ENCODE measurements at regions not wholly inside any gene's neighbourhood (a gene's known extent, or its start where the extent isn't known, plus 50 kb on each side); places are given as distances from the start of the nearest gene placed in this dataset.
A peak's percentile ranks its signal among the peaks of the same experiment; 100 is the strongest.

- H3K27ac ChIP-seq, result peak overlapping the region; percentile 82
- H3K4me3 ChIP-seq, result peak overlapping the region; percentile 25; the same call in 1 of the 2 replicates
- no peaks in the 10 kb centered on the region for H3K36me3 ChIP-seq (ENCODE audit: low read depth)
- peak; percentile 96 for DNase-seq
- H3K9me3 ChIP-seq (ENCODE audit: low read depth), result no peaks in the 10 kb centered on the region
- in situ Hi-C loops (cut with MboI), result no loop called here
- H3K27me3 ChIP-seq (replicated peaks; ENCODE audit: insufficient read depth), result no peaks in the 10 kb centered on the region
- H3K4me2 ChIP-seq (ENCODE audit: unreplicated experiment), result peak overlapping the region; percentile 38
- peaks cover 44% of the 10 kb centered on the region for H3F3A ChIP-seq (ENCODE audit: insufficient read depth)
- TF ChIP-seq EZH2 (IDR thresholded peaks at IDR 0.05; ENCODE audit: insufficient read depth, poor library complexity, severe bottlenecking), result no peak
- TF ChIP-seq EZH2phosphoT487 (IDR thresholded peaks at IDR 0.05; ENCODE audit: insufficient read depth, low read depth), result no peak
- H2AFZ ChIP-seq, result no peak overlapping the region
- 2 to 4% methylated on average over 3 of the region's 3 CpGs for WGBS, 2 experiments (ENCODE audit: low coverage in 1 of 2, low lambda C conversion rate in 2 of 2, missing lambda C conversion rate in 2 of 2)
- H3K9ac ChIP-seq, result peak overlapping the region; percentile 41; the same call in 1 of the 2 replicates
- H3K9me2 ChIP-seq (ENCODE audit: insufficient read depth), result no peaks in the 10 kb centered on the region
- H3K4me1 ChIP-seq (ENCODE audit: insufficient read depth), result peaks cover 35% of the 10 kb centered on the region
- no peaks in the 10 kb centered on the region for H4K20me1 ChIP-seq (ENCODE audit: insufficient read depth)
- H3K79me2 ChIP-seq (ENCODE audit: insufficient read depth), result no peaks in the 10 kb centered on the region
Measured at GRCh38 chr21:35197992-35198431, 148.9 kb upstream of the RUNX1 start.

- TF ChIP-seq EZH2 (IDR thresholded peaks at IDR 0.05; ENCODE audit: insufficient read depth, poor library complexity, severe bottlenecking) (no peak), EZH2phosphoT487 (IDR thresholded peaks at IDR 0.05; ENCODE audit: insufficient read depth, low read depth) (no peak)
- H3K9me2 ChIP-seq (ENCODE audit: insufficient read depth), result no peaks in the 10 kb centered on the region
- peak overlapping the region; percentile 82 for H3K27ac ChIP-seq
- no peaks in the 10 kb centered on the region for H3K27me3 ChIP-seq (replicated peaks; ENCODE audit: insufficient read depth)
- no peak overlapping the region for H3K9ac ChIP-seq
- peak overlapping the region; percentile 38 for H3K4me2 ChIP-seq (ENCODE audit: unreplicated experiment)
- 77 to 81% methylated on average over 4 of the region's 4 CpGs for WGBS, 2 experiments (ENCODE audit: low coverage in 1 of 2, low lambda C conversion rate in 2 of 2, missing lambda C conversion rate in 2 of 2)
- peaks cover 27% of the 10 kb centered on the region for H3K4me1 ChIP-seq (ENCODE audit: insufficient read depth)
- no peaks in the 10 kb centered on the region for H3K36me3 ChIP-seq (ENCODE audit: low read depth)
- no peaks in the 10 kb centered on the region for H3K9me3 ChIP-seq (ENCODE audit: low read depth)
- H3F3A ChIP-seq (ENCODE audit: insufficient read depth), result peaks cover 36% of the 10 kb centered on the region
- H3K4me3 ChIP-seq, result no peak overlapping the region
- H4K20me1 ChIP-seq (ENCODE audit: insufficient read depth), result no peaks in the 10 kb centered on the region
- no peaks in the 10 kb centered on the region for H3K79me2 ChIP-seq (ENCODE audit: insufficient read depth)
- peak; percentile 47 for DNase-seq
- no peak overlapping the region for H2AFZ ChIP-seq
- in situ Hi-C loops (cut with MboI), result no loop called here
Measured at GRCh38 chr21:35197191-35197590, 148.1 kb upstream of the RUNX1 start.

- H3K36me3 ChIP-seq (ENCODE audit: low read depth), result no peaks in the 10 kb centered on the region
- H2AFZ ChIP-seq, result no peak overlapping the region
- peaks cover 30% of the 10 kb centered on the region for H3F3A ChIP-seq (ENCODE audit: insufficient read depth)
- WGBS, 2 experiments (ENCODE audit: low coverage in 1 of 2, low lambda C conversion rate in 2 of 2, missing lambda C conversion rate in 2 of 2), result 82 to 88% methylated on average over 5 of the region's 5 CpGs
- H3K9ac ChIP-seq, result no peak overlapping the region
- no peak overlapping the region for H3K4me2 ChIP-seq (ENCODE audit: unreplicated experiment)
- no peak overlapping the region for H3K4me3 ChIP-seq
- H3K79me2 ChIP-seq (ENCODE audit: insufficient read depth), result no peaks in the 10 kb centered on the region
- no peaks in the 10 kb centered on the region for H3K9me2 ChIP-seq (ENCODE audit: insufficient read depth)
- no peaks in the 10 kb centered on the region for H4K20me1 ChIP-seq (ENCODE audit: insufficient read depth)
- no peak for DNase-seq
- no peaks in the 10 kb centered on the region for H3K9me3 ChIP-seq (ENCODE audit: low read depth)
- H3K4me1 ChIP-seq (ENCODE audit: insufficient read depth), result peaks cover 22% of the 10 kb centered on the region
- no peak for TF ChIP-seq EZH2phosphoT487 (IDR thresholded peaks at IDR 0.05; ENCODE audit: insufficient read depth, low read depth)
- no peak for TF ChIP-seq EZH2 (IDR thresholded peaks at IDR 0.05; ENCODE audit: insufficient read depth, poor library complexity, severe bottlenecking)
- H3K27me3 ChIP-seq (replicated peaks; ENCODE audit: insufficient read depth), result no peaks in the 10 kb centered on the region
- in situ Hi-C loops (cut with MboI), result no loop called here
- H3K27ac ChIP-seq, result no peak overlapping the region
Measured at GRCh38 chr21:35196128-35196527, 147.0 kb upstream of the RUNX1 start.

GRCh38 chr21:35195232-35195631, 146.1 kb upstream of the RUNX1 start:
- Histone ChIP-seq H3K79me2 (ENCODE audit: insufficient read depth) (no peaks in the 10 kb centered on the region), H3K27ac (no peak overlapping the region), H3K4me1 (ENCODE audit: insufficient read depth) (peaks cover 31% of the 10 kb centered on the region), H3F3A (ENCODE audit: insufficient read depth) (peaks cover 39% of the 10 kb centered on the region), H3K9me3 (ENCODE audit: low read depth) (no peaks in the 10 kb centered on the region), H3K4me3 (no peak overlapping the region), H3K36me3 (ENCODE audit: low read depth) (no peaks in the 10 kb centered on the region), H2AFZ (no peak overlapping the region), H3K27me3 (replicated peaks; ENCODE audit: insufficient read depth) (no peaks in the 10 kb centered on the region), H4K20me1 (ENCODE audit: insufficient read depth) (no peaks in the 10 kb centered on the region), H3K4me2 (ENCODE audit: unreplicated experiment) (no peak overlapping the region), H3K9ac (no peak overlapping the region), H3K9me2 (ENCODE audit: insufficient read depth) (no peaks in the 10 kb centered on the region)
- WGBS, 2 experiments (ENCODE audit: low coverage in 1 of 2, low lambda C conversion rate in 2 of 2, missing lambda C conversion rate in 2 of 2), result 48 to 63% methylated on average over 1 of the region's 1 CpG
- in situ Hi-C loops (cut with MboI), result no loop called here
- peak; percentile 42 for DNase-seq
- TF ChIP-seq EZH2 (IDR thresholded peaks at IDR 0.05; ENCODE audit: insufficient read depth, poor library complexity, severe bottlenecking), result no peak
- no peak for TF ChIP-seq EZH2phosphoT487 (IDR thresholded peaks at IDR 0.05; ENCODE audit: insufficient read depth, low read depth)

- H3K4me2 ChIP-seq (ENCODE audit: unreplicated experiment), result no peak overlapping the region
- no peak overlapping the region for H3K4me3 ChIP-seq
- no peaks in the 10 kb centered on the region for H3K36me3 ChIP-seq (ENCODE audit: low read depth)
- H3K79me2 ChIP-seq (ENCODE audit: insufficient read depth), result no peaks in the 10 kb centered on the region
- H3K9ac ChIP-seq, result no peak overlapping the region
- H3F3A ChIP-seq (ENCODE audit: insufficient read depth), result peaks cover 27% of the 10 kb centered on the region
- TF ChIP-seq EZH2phosphoT487 (IDR thresholded peaks at IDR 0.05; ENCODE audit: insufficient read depth, low read depth) (no peak), EZH2 (IDR thresholded peaks at IDR 0.05; ENCODE audit: insufficient read depth, poor library complexity, severe bottlenecking) (no peak)
- no peak for DNase-seq
- no peaks in the 10 kb centered on the region for H3K9me2 ChIP-seq (ENCODE audit: insufficient read depth)
- H3K27me3 ChIP-seq (replicated peaks; ENCODE audit: insufficient read depth), result no peaks in the 10 kb centered on the region
- peaks cover 28% of the 10 kb centered on the region for H3K4me1 ChIP-seq (ENCODE audit: insufficient read depth)
- no peaks in the 10 kb centered on the region for H3K9me3 ChIP-seq (ENCODE audit: low read depth)
- in situ Hi-C loops (cut with MboI), result no loop called here
- H4K20me1 ChIP-seq (ENCODE audit: insufficient read depth), result no peaks in the 10 kb centered on the region
- H2AFZ ChIP-seq, result no peak overlapping the region
- H3K27ac ChIP-seq, result no peak overlapping the region
Measured at GRCh38 chr21:35191754-35192153, 142.7 kb upstream of the RUNX1 start.
